ENCODE measurements at regions not wholly inside any gene's neighbourhood (a gene's known extent, or its start where the extent isn't known, plus 50 kb on each side); places are given as distances from the start of the nearest gene placed in this dataset.
A peak's percentile ranks its signal among the peaks of the same experiment; 100 is the strongest.

- no peak for TF ChIP-seq ZC3H13 (CRISPR knock-in tag; IDR thresholded peaks at IDR 0.05)
- TF ChIP-seq ZNF777 (CRISPR knock-in tag; IDR thresholded peaks at IDR 0.05): no peak
- TF ChIP-seq, protein P1, sequence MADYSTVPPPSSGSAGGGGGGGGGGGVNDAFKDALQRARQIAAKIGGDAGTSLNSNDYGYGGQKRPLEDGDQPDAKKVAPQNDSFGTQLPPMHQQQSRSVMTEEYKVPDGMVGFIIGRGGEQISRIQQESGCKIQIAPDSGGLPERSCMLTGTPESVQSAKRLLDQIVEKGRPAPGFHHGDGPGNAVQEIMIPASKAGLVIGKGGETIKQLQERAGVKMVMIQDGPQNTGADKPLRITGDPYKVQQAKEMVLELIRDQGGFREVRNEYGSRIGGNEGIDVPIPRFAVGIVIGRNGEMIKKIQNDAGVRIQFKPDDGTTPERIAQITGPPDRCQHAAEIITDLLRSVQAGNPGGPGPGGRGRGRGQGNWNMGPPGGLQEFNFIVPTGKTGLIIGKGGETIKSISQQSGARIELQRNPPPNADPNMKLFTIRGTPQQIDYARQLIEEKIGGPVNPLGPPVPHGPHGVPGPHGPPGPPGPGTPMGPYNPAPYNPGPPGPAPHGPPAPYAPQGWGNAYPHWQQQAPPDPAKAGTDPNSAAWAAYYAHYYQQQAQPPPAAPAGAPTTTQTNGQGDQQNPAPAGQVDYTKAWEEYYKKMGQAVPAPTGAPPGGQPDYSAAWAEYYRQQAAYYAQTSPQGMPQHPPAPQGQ (CRISPR knock-in tag; IDR thresholded peaks at IDR 0.05; ENCODE audit: borderline replicate concordance): no peak
- TF ChIP-seq ZNF572 (CRISPR knock-in tag; IDR thresholded peaks at IDR 0.05): no peak
- TF ChIP-seq ZEB1 (IDR thresholded peaks at IDR 0.05; ENCODE audit: insufficient replicate concordance, low read depth): no peak
- 0 out of 2 replicates have a peak, but pooled peaks have one; percentile 36 for TF ChIP-seq ZNF713 (CRISPR knock-in tag; IDR thresholded peaks at IDR 0.05)
- TF ChIP-seq TOPORS (CRISPR knock-in tag; IDR thresholded peaks at IDR 0.05): no peak
- TF ChIP-seq ZNF3 (CRISPR knock-in tag; IDR thresholded peaks at IDR 0.05): no peak
- TF ChIP-seq, protein P2, sequence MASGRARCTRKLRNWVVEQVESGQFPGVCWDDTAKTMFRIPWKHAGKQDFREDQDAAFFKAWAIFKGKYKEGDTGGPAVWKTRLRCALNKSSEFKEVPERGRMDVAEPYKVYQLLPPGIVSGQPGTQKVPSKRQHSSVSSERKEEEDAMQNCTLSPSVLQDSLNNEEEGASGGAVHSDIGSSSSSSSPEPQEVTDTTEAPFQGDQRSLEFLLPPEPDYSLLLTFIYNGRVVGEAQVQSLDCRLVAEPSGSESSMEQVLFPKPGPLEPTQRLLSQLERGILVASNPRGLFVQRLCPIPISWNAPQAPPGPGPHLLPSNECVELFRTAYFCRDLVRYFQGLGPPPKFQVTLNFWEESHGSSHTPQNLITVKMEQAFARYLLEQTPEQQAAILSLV (CRISPR knock-in tag; IDR thresholded peaks at IDR 0.05; ENCODE audit: borderline replicate concordance): no peak
- TF ChIP-seq ZNF766 (CRISPR knock-in tag; IDR thresholded peaks at IDR 0.05; ENCODE audit: borderline replicate concordance): no peak
- no peak for TF ChIP-seq JDP2 (CRISPR knock-in tag; IDR thresholded peaks at IDR 0.05; ENCODE audit: borderline replicate concordance)
- TF ChIP-seq MAFK (conservative IDR thresholded peaks at IDR 0.05 in 1 of 2, IDR thresholded peaks at IDR 0.05 in 1 of 2; ENCODE audit: low read length in 2 of 2): no peak
- no peak for TF ChIP-seq CEBPB (IDR thresholded peaks at IDR 0.05; ENCODE audit: borderline replicate concordance, low read depth, low read length)
- TF ChIP-seq ZNF816 (CRISPR knock-in tag; IDR thresholded peaks at IDR 0.05; ENCODE audit: borderline replicate concordance): no peak
- no peak for TF ChIP-seq HMG20B (CRISPR knock-in tag; conservative IDR thresholded peaks at IDR 0.05)
- no peak for TF ChIP-seq ZFP1 (CRISPR knock-in tag; IDR thresholded peaks at IDR 0.05)
- TF ChIP-seq RBAK (CRISPR knock-in tag; IDR thresholded peaks at IDR 0.05): no peak
- no peak for TF ChIP-seq TCF12 (IDR thresholded peaks at IDR 0.05)
- TF ChIP-seq TCF12 (CRISPR knock-in tag; IDR thresholded peaks at IDR 0.05): no peak
- TF ChIP-seq KLF9 (CRISPR knock-in tag; IDR thresholded peaks at IDR 0.05; ENCODE audit: low read depth): no peak
- peak; percentile 69 for TF ChIP-seq STAG1 (CRISPR knock-in tag; IDR thresholded peaks at IDR 0.05)
- TF ChIP-seq ZNF224 (CRISPR knock-in tag; IDR thresholded peaks at IDR 0.05): no peak
- TF ChIP-seq KDM2A (CRISPR knock-in tag; IDR thresholded peaks at IDR 0.05; ENCODE audit: borderline replicate concordance, low read depth): peak; percentile 30; the same call in 1 of the 2 replicates
- TF ChIP-seq NFE2L1 (CRISPR knock-in tag; IDR thresholded peaks at IDR 0.05; ENCODE audit: borderline replicate concordance): no peak
- TF ChIP-seq NRL (CRISPR knock-in tag; IDR thresholded peaks at IDR 0.05; ENCODE audit: borderline replicate concordance): no peak
- TF ChIP-seq XRCC5 (optimal IDR thresholded peaks at IDR 0.05; ENCODE audit: low read length): peak; percentile 72
Measured at GRCh38 chr15:31977812-31978661, 52.3 kb upstream of the CHRNA7 start (continued).

All from HepG2 (cell line).